H1 (cell line): ENCODE measurements at regions not wholly inside any gene's neighbourhood (a gene's known extent, or its start where the extent isn't known, plus 50 kb on each side); places are given as distances from the start of the nearest gene placed in this dataset.

ENCODE experiments used
- CTCF ChIA-PET: fragments of 300-600 bp; sonication (Branson Sonifier 250); formaldehyde crosslinking; loops from one replicate; lab custom pipeline; 2021; ENCODE audit not compliant: partially characterized antibody; lab: Charles Lee
- POLR2A ChIA-PET: fragments of 300-600 bp; sonication (Branson Sonifier 250); formaldehyde crosslinking; loops from one replicate; lab custom pipeline; 2021; ENCODE audit warnings: inconsistent platforms; ENCODE audit not compliant: partially characterized antibody; lab: Charles Lee
- DNase-seq, 2 experiments: peaks; one replicate each; pipeline versions ENCODE4 v3.0.0 to v3.0.0-alpha.2; 2010 to 2022; ENCODE audit warnings: low spot score in 2 of 2, low read depth in 1 of 2, mixed read lengths in 1 of 2
- FAIRE-seq: peaks from 2 replicates; lab custom pipeline; 2011; peaks lifted over from hg19 to GRCh38; lab: Jason Lieb, UNC
- H2AFZ ChIP-seq: 2 replicates; pipeline ENCODE4 v1.8.1; 2012; ENCODE audit warnings: low read length, inconsistent platforms
- H2AK5ac ChIP-seq: 2 replicates; pipeline ENCODE4 v1.6.1; 2013; ENCODE audit warnings: low read depth, low read length
- H2BK120ac ChIP-seq: replicated peaks from 2 replicates; pipeline ENCODE3; 2013; ENCODE audit warnings: low read depth, low read length, inconsistent platforms
- H2BK12ac ChIP-seq: 2 replicates; pipeline ENCODE4 v1.6.1; 2013; ENCODE audit warnings: low read depth, low read length
- H2BK15ac ChIP-seq: 2 replicates; pipeline ENCODE4 v1.6.1; 2013; ENCODE audit warnings: low read length
- H2BK20ac ChIP-seq: 2 replicates; pipeline ENCODE4 v1.6.1; 2013; ENCODE audit warnings: low read length
- H2BK5ac ChIP-seq: 2 replicates; pipeline ENCODE4 v1.6.1; 2013; ENCODE audit warnings: low read depth, low read length
- H3K14ac ChIP-seq: 2 replicates; pipeline ENCODE4 v1.6.1; 2013; ENCODE audit warnings: inconsistent platforms; ENCODE audit not compliant: insufficient read length
- H3K18ac ChIP-seq: 2 replicates; pipeline ENCODE4 v1.6.1; 2013; ENCODE audit warnings: low read length; ENCODE audit errors: extremely low read depth
- H3K23ac ChIP-seq: 2 replicates; pipeline ENCODE4 v1.6.1; 2013; ENCODE audit warnings: inconsistent platforms; ENCODE audit not compliant: insufficient read length
- H3K23me2 ChIP-seq: 2 replicates; pipeline ENCODE4 v1.6.1; 2013; ENCODE audit warnings: low read depth, low read length
- H3K27ac ChIP-seq: 2 replicates; pipeline ENCODE4 v1.6.1; 2011; ENCODE audit warnings: low read depth, low read length, inconsistent platforms
- H3K27me3 ChIP-seq, 4 experiments: replicated peaks in 1 of 4; 1 replicate in 1 of 4; 2 replicates in 3 of 4; pipeline versions ENCODE4 v1.6.1 to v1.8.1; 2011 to 2013; ENCODE audit warnings: low read length in 3 of 4, mild to moderate bottlenecking in 3 of 4, inconsistent platforms in 2 of 4, mixed read lengths in 2 of 4, moderate library complexity in 1 of 4; ENCODE audit not compliant: control insufficient read depth in 3 of 4, insufficient read depth in 3 of 4; ENCODE audit errors: extremely low read depth in 1 of 4
- H3K36me3 ChIP-seq, 4 experiments: 2 replicates each; pipeline versions ENCODE4 v1.6.1 to v1.8.1; 2011 to 2013; ENCODE audit warnings: mild to moderate bottlenecking in 4 of 4, low read length in 3 of 4, moderate library complexity in 2 of 4, control low read depth in 1 of 4, inconsistent platforms in 1 of 4; ENCODE audit not compliant: insufficient read depth in 4 of 4, control insufficient read depth in 2 of 4
- H3K4ac ChIP-seq: replicated peaks from 2 replicates; pipeline ENCODE3; 2013; ENCODE audit warnings: low read length, low read depth, mixed read lengths, inconsistent platforms; ENCODE audit not compliant: insufficient read length
- H3K4me1 ChIP-seq, 4 experiments: replicated peaks in 1 of 4; 1 replicate in 1 of 4; 2 replicates in 3 of 4; pipeline versions ENCODE4 v1.6.1 to v1.8.1; 2011 to 2013; ENCODE audit warnings: low read length in 3 of 4, inconsistent platforms in 2 of 4, mixed read lengths in 1 of 4; ENCODE audit not compliant: insufficient read depth in 4 of 4, control insufficient read depth in 3 of 4
- H3K4me2 ChIP-seq, 2 experiments: 2 replicates each; pipeline versions ENCODE4 v1.6.1 to v1.8.1; 2011 to 2013; ENCODE audit warnings: low read depth in 2 of 2, low read length in 2 of 2, control low read depth in 1 of 2, inconsistent platforms in 1 of 2, mild to moderate bottlenecking in 1 of 2; ENCODE audit not compliant: insufficient read depth in 1 of 2
- H3K4me3 ChIP-seq, 4 experiments: fragments of 200-600, 300-600 bp in 1 of 4; sonication (generic), shearing (Covaris generic), sonication (Bioruptor Twin) in 1 of 4; 2 replicates each; pipeline versions ENCODE4 v1.5.1 to v1.8.1; 2011 to 2016; ENCODE audit warnings: low read length in 4 of 4, low read depth in 3 of 4, control low read depth in 2 of 4, inconsistent platforms in 2 of 4, mild to moderate bottlenecking in 2 of 4, mixed read lengths in 1 of 4, moderate library complexity in 1 of 4; ENCODE audit not compliant: insufficient read depth in 2 of 4; ENCODE audit errors: extremely low read depth in 1 of 4
- H3K56ac ChIP-seq: replicated peaks from 2 replicates; pipeline ENCODE3; 2013; ENCODE audit warnings: low read depth, mild to moderate bottlenecking, mixed read lengths, low read length, inconsistent platforms; ENCODE audit not compliant: insufficient read length
- H3K79me1 ChIP-seq: 2 replicates; pipeline ENCODE4 v1.6.1; 2013; ENCODE audit warnings: low read depth, low read length, control low read depth
- H3K79me2 ChIP-seq, 2 experiments: 2 replicates each; pipeline versions ENCODE4 v1.6.1 to v1.8.1; 2012 to 2013; ENCODE audit warnings: low read length in 2 of 2, mild to moderate bottlenecking in 2 of 2, inconsistent platforms in 1 of 2; ENCODE audit not compliant: insufficient read depth in 2 of 2, control insufficient read depth in 1 of 2
- H3K9ac ChIP-seq, 4 experiments: replicated peaks in 1 of 4; 1 replicate in 1 of 4; 2 replicates in 3 of 4; pipeline versions ENCODE4 v1.6.1 to v1.8.1; 2011 to 2013; ENCODE audit warnings: low read depth in 3 of 4, low read length in 3 of 4, control low read depth in 2 of 4, mild to moderate bottlenecking in 2 of 4, moderate library complexity in 2 of 4, inconsistent platforms in 1 of 4; ENCODE audit errors: extremely low read depth in 1 of 4
- H3K9me3 ChIP-seq, 2 experiments: 2 replicates each; pipeline versions ENCODE4 v1.6.1 to v1.8.1; 2012 to 2013; ENCODE audit warnings: mild to moderate bottlenecking in 2 of 2, moderate library complexity in 2 of 2, control low read depth in 1 of 2, inconsistent platforms in 1 of 2, low read depth in 1 of 2, low read length in 1 of 2, mixed read lengths in 1 of 2; ENCODE audit not compliant: insufficient read depth in 2 of 2
- H4K20me1 ChIP-seq, 2 experiments: replicated peaks in 1 of 2; 2 replicates each; pipeline versions ENCODE3 to v1.8.1; 2011 to 2013; ENCODE audit warnings: inconsistent platforms in 2 of 2, low read length in 2 of 2, mild to moderate bottlenecking in 1 of 2; ENCODE audit not compliant: insufficient read depth in 2 of 2, control insufficient read depth in 1 of 2
- H4K5ac ChIP-seq: 2 replicates; pipeline ENCODE4 v1.6.1; 2013; ENCODE audit warnings: low read length, low read depth, mixed read lengths, inconsistent platforms; ENCODE audit not compliant: insufficient read length
- H4K8ac ChIP-seq: 2 replicates; pipeline ENCODE4 v1.8.0; 2013; ENCODE audit warnings: mild to moderate bottlenecking, moderate library complexity, low read length, inconsistent platforms; ENCODE audit not compliant: insufficient read depth; ENCODE audit errors: extremely low read depth
- H4K91ac ChIP-seq: replicated peaks from 2 replicates; pipeline ENCODE3; 2013; ENCODE audit warnings: low read length, mixed read lengths, inconsistent platforms; ENCODE audit not compliant: insufficient read length
- CEBPB ChIP-seq: IDR thresholded peaks from 2 replicates; pipeline ENCODE4 v1.6.1; 2012; ENCODE audit warnings: low read depth, low read length
- CHD2 ChIP-seq: IDR thresholded peaks from 2 replicates; pipeline ENCODE4 v1.6.1; 2012; ENCODE audit warnings: low read length, improper control_type of control experiment
- CREB1 ChIP-seq: IDR thresholded peaks from 2 replicates; pipeline ENCODE4 v1.6.1; 2012; ENCODE audit warnings: inconsistent platforms
- EZH2 ChIP-seq: fragments of 200-600 bp; sonication (generic); IDR thresholded peaks from 2 replicates; pipeline ENCODE4 v1.7.1; 2012; ENCODE audit warnings: low read depth, mild to moderate bottlenecking, moderate library complexity, low read length, inconsistent platforms; ENCODE audit not compliant: severe bottlenecking
- GABPA ChIP-seq: IDR thresholded peaks from 2 replicates; pipeline ENCODE4 v1.6.1; 2011; ENCODE audit warnings: mild to moderate bottlenecking, low read length, moderate library complexity, borderline replicate concordance; ENCODE audit not compliant: insufficient read depth
- JUN ChIP-seq: IDR thresholded peaks from 2 replicates; pipeline ENCODE4 v1.6.1; 2011; ENCODE audit warnings: low read depth, mild to moderate bottlenecking, improper control_type of control experiment, low read length
- JUND ChIP-seq: IDR thresholded peaks from 2 replicates; pipeline ENCODE4 v1.6.1; 2011; ENCODE audit warnings: mild to moderate bottlenecking, improper control_type of control experiment, low read length
- KDM5A ChIP-seq: fragments of 200-600 bp; IDR thresholded peaks from 2 replicates; pipeline ENCODE4 v1.7.1; 2012; ENCODE audit warnings: mild to moderate bottlenecking, low read length, inconsistent platforms, mixed read lengths
- MAFK ChIP-seq: IDR thresholded peaks from 2 replicates; pipeline ENCODE4 v1.6.1; 2012; ENCODE audit warnings: low read depth, mild to moderate bottlenecking, improper control_type of control experiment, low read length
- PHF8 ChIP-seq: fragments of 200-600 bp; sonication (generic); conservative IDR thresholded peaks from 2 replicates; pipeline ENCODE4 v1.7.1; 2012; ENCODE audit warnings: low read depth, mild to moderate bottlenecking, inconsistent platforms, low read length, moderate library complexity
- POLR2AphosphoS5 ChIP-seq: IDR thresholded peaks from 2 replicates; pipeline ENCODE4 v1.6.1; 2011; ENCODE audit warnings: low read depth, low read length
- SIN3A ChIP-seq, 2 experiments: IDR thresholded peaks in 1 of 2; conservative IDR thresholded peaks in 1 of 2; 2 replicates each; pipeline ENCODE4 v1.6.1; 2011 to 2012; ENCODE audit warnings: low read length in 2 of 2, improper control_type of control experiment in 1 of 2, low read depth in 1 of 2, mild to moderate bottlenecking in 1 of 2
- YY1 ChIP-seq: IDR thresholded peaks from 2 replicates; pipeline ENCODE4 v1.6.1; 2011; ENCODE audit warnings: low read depth, mild to moderate bottlenecking, low read length
- WGBS, 2 experiments: shearing (Covaris generic) in 1 of 2; methylation state at CpG; one replicate each; pipeline versions ENCODE4 v1.1.6 to v1.1.7; 2013 to 2015; ENCODE audit warnings: low lambda C conversion rate in 2 of 2, mixed read lengths in 2 of 2, inconsistent platforms in 1 of 2, low coverage in 1 of 2, missing lambda C conversion rate in 1 of 2; ENCODE audit not compliant: insufficient replicate concordance in 2 of 2, insufficient coverage in 1 of 2, insufficient read length in 1 of 2; ENCODE audit errors: extremely low coverage in 1 of 2, missing lambda C conversion rate in 1 of 2; 5-methylcytosine and 5-hydroxymethylcytosine counted together

GRCh38 chr20:19945732-19946670 lies 71.2 kb upstream of the NAA20 start:
- H3K79me1 ChIP-seq, result no peaks in the 10 kb centered on the region
- no peak overlapping the region for H3K4me2 ChIP-seq
- H3K79me2 ChIP-seq, result no peaks in the 10 kb centered on the region
- no peaks in the 10 kb centered on the region for H4K20me1 ChIP-seq
- no peak overlapping the region for H3K4me3 ChIP-seq
- DNase-seq, result no peak
- H4K8ac ChIP-seq, result no peak overlapping the region
- H3K36me3 ChIP-seq, result no peaks in the 10 kb centered on the region
- H2BK20ac ChIP-seq, result no peak overlapping the region
- H2BK15ac ChIP-seq, result no peak overlapping the region
- no peak overlapping the region for H4K91ac ChIP-seq
- H3K56ac ChIP-seq, result no peak overlapping the region
- no peak for FAIRE-seq
- no peaks in the 10 kb centered on the region for H3K27me3 ChIP-seq
- H3K23ac ChIP-seq, result no peak overlapping the region
- no peak overlapping the region for H3K14ac ChIP-seq
- no peak overlapping the region for H2AFZ ChIP-seq
- H3K4ac ChIP-seq, result no peak overlapping the region
- H3K18ac ChIP-seq, result no peak overlapping the region
- no peak overlapping the region for H3K9ac ChIP-seq
- no peaks in the 10 kb centered on the region for H3K4me1 ChIP-seq
- H4K5ac ChIP-seq, result no peak overlapping the region
- ChIA-PET POLR2A (no interaction called here), CTCF (interaction anchor here (0.6 to 0.8 kb wide), 3 partner anchors 8 to 1373 kb away, joined by 3 to 4 read pairs (median 3); no protein-coding TSS in a partner anchor)
- no peaks in the 10 kb centered on the region for H3K9me3 ChIP-seq
- no peak overlapping the region for H3K27ac ChIP-seq
- H2BK120ac ChIP-seq, result no peak overlapping the region
- no peak overlapping the region for H2BK5ac ChIP-seq
- 94% methylated on average over 14 of the region's 14 CpGs; no CpG with 5 or more reads in 1 of the 2 experiments for WGBS, 2 experiments
- no peak overlapping the region for H2BK12ac ChIP-seq
- H2AK5ac ChIP-seq, result no peak overlapping the region
- no peaks in the 10 kb centered on the region for H3K23me2 ChIP-seq
- TF ChIP-seq EZH2 (no peak), JUN (no peak), CHD2 (no peak), YY1 (no peak), KDM5A (no peak), PHF8 (no peak), SIN3A (conservative IDR thresholded peaks at IDR 0.05 in 1 of 2, IDR thresholded peaks at IDR 0.05 in 1 of 2; ENCODE audit: low read depth in 1 of 2, low read length in 2 of 2) (no peak), CEBPB (no peak), MAFK (no peak), JUND (no peak), GABPA (no peak), CREB1 (no peak), POLR2AphosphoS5 (no peak)
